IMR-90 (cell line): ENCODE measurements at regions not wholly inside any gene's neighbourhood (a gene's known extent, or its start where the extent isn't known, plus 50 kb on each side); places are given as distances from the start of the nearest gene placed in this dataset.

Source experiments
- ATAC-seq: fragments of 200-7000 bp; cut with Tn5 transposase; 2 replicates; pipeline ENCODE4 v1.9.1; 2020; ENCODE audit warnings: low read depth, mild to moderate bottlenecking, moderate library complexity
- BruUV-seq: library from RNA; stranded (reverse); fragments of 400-500 nt; replicated peaks from 2 replicates; lab custom pipeline; 2021; lab: Mats Ljungman, UMichigan
- CTCF ChIA-PET: fragments of 300-600 bp; formaldehyde crosslinking; extraction: SDS; loops from one replicate; lab custom pipeline; 2021; ENCODE audit warnings: antibody characterized with exemption; lab: Yijun Ruan, JAX
- POLR2A ChIA-PET: fragments of 300-600 bp; sonication (Branson Sonifier 250); formaldehyde crosslinking; loops from one replicate; lab custom pipeline; 2022; ENCODE audit warnings: antibody characterized with exemption; ENCODE audit not compliant: unreplicated experiment; lab: Charles Lee
- DNase-seq: peaks from one replicate; pipeline ENCODE4 v3.0.0; 2013
- H2AFZ ChIP-seq: replicated peaks from 2 replicates; pipeline ENCODE3; 2013; ENCODE audit warnings: low read length, mild to moderate bottlenecking; ENCODE audit not compliant: poor library complexity
- H2AK5ac ChIP-seq: 2 replicates; pipeline ENCODE4 v1.6.1; 2013; ENCODE audit warnings: low read depth, low read length, inconsistent platforms
- H2AK9ac ChIP-seq: replicated peaks from 2 replicates; pipeline ENCODE3; 2013; ENCODE audit warnings: mild to moderate bottlenecking, low read depth, low read length, moderate library complexity; ENCODE audit not compliant: poor library complexity
- H2BK120ac ChIP-seq: 2 replicates; pipeline ENCODE4 v1.6.1; 2013; ENCODE audit warnings: low read depth, low read length, inconsistent platforms
- H2BK15ac ChIP-seq: 3 replicates; pipeline ENCODE4 v1.6.1; 2013; ENCODE audit warnings: low read depth, low read length, inconsistent platforms
- H2BK20ac ChIP-seq: 2 replicates; pipeline ENCODE4 v1.6.1; 2013; ENCODE audit warnings: low read depth, mild to moderate bottlenecking, inconsistent platforms, low read length, moderate library complexity
- H2BK5ac ChIP-seq: 2 replicates; pipeline ENCODE4 v1.6.1; 2013; ENCODE audit warnings: mild to moderate bottlenecking, low read depth, low read length, inconsistent platforms; ENCODE audit not compliant: poor library complexity, severe bottlenecking
- H3K14ac ChIP-seq: replicated peaks from 2 replicates; pipeline ENCODE4 v1.6.1; 2013; ENCODE audit warnings: low read depth, low read length, inconsistent platforms
- H3K18ac ChIP-seq: 2 replicates; pipeline ENCODE4 v1.6.1; 2013; ENCODE audit warnings: low read depth, low read length, control low read depth
- H3K23ac ChIP-seq: 2 replicates; pipeline ENCODE4 v1.6.1; 2013; ENCODE audit warnings: low read depth, low read length, inconsistent platforms
- H3K27ac ChIP-seq: 2 replicates; pipeline ENCODE4 v1.5.1; 2013; ENCODE audit warnings: mild to moderate bottlenecking, control low read depth, low read length; ENCODE audit not compliant: insufficient read depth
- H3K27me3 ChIP-seq: 2 replicates; pipeline ENCODE4 v1.6.1; 2013; ENCODE audit warnings: low read length; ENCODE audit not compliant: control insufficient read depth, insufficient read depth
- H3K36me3 ChIP-seq: 2 replicates; pipeline ENCODE4 v1.6.1; 2013; ENCODE audit warnings: low read length, mixed read lengths; ENCODE audit not compliant: control insufficient read depth, insufficient read depth
- H3K4ac ChIP-seq: 2 replicates; pipeline ENCODE4 v1.6.1; 2013; ENCODE audit warnings: low read depth, low read length, inconsistent platforms
- H3K4me1 ChIP-seq: 2 replicates; pipeline ENCODE4 v1.6.1; 2013; ENCODE audit warnings: low read length, mixed read lengths; ENCODE audit not compliant: control insufficient read depth, insufficient read depth
- H3K4me2 ChIP-seq: 2 replicates; pipeline ENCODE4 v1.6.1; 2013; ENCODE audit warnings: low read depth, mild to moderate bottlenecking, control low read depth, low read length, moderate library complexity
- H3K4me3 ChIP-seq: 2 replicates; pipeline ENCODE4 v1.5.1; 2013; ENCODE audit warnings: low read depth, mild to moderate bottlenecking, control low read depth, low read length, moderate library complexity; ENCODE audit not compliant: insufficient read depth
- H3K56ac ChIP-seq: 2 replicates; pipeline ENCODE4 v1.6.1; 2013; ENCODE audit warnings: low read length, inconsistent platforms; ENCODE audit not compliant: insufficient read depth; ENCODE audit errors: extremely low read depth
- H3K79me1 ChIP-seq, 2 experiments: 2 replicates each; pipeline ENCODE4 v1.6.1; 2013; ENCODE audit warnings: low read length in 2 of 2, inconsistent platforms in 1 of 2, low read depth in 1 of 2
- H3K9ac ChIP-seq: 2 replicates; pipeline ENCODE4 v1.6.1; 2013; ENCODE audit warnings: low read depth, low read length, control low read depth
- H3K9me1 ChIP-seq: 2 replicates; pipeline ENCODE4 v1.6.1; 2013; ENCODE audit warnings: low read length, inconsistent platforms; ENCODE audit not compliant: insufficient read depth
- H3K9me3 ChIP-seq: 2 replicates; pipeline ENCODE4 v1.6.1; 2013; ENCODE audit warnings: low read length; ENCODE audit not compliant: control insufficient read depth, insufficient read depth
- H4K20me1 ChIP-seq: 2 replicates; pipeline ENCODE4 v1.6.1; 2013; ENCODE audit warnings: low read length, inconsistent platforms; ENCODE audit not compliant: insufficient read depth
- H4K5ac ChIP-seq: 2 replicates; pipeline ENCODE4 v1.6.1; 2013; ENCODE audit warnings: mild to moderate bottlenecking, low read depth, low read length, control low read depth
- H4K8ac ChIP-seq, 2 experiments: 2 replicates each; pipeline ENCODE4 v1.6.1; 2013; ENCODE audit warnings: low read depth in 2 of 2, low read length in 2 of 2, control low read depth in 1 of 2, inconsistent platforms in 1 of 2
- H4K91ac ChIP-seq: 2 replicates; pipeline ENCODE4 v1.6.1; 2013; ENCODE audit warnings: low read depth, low read length, inconsistent platforms; ENCODE audit not compliant: insufficient read depth
- BHLHE40 ChIP-seq: fragments of 150-350 bp; IDR thresholded peaks from 2 replicates; pipeline ENCODE4 v1.6.1; 2016; ENCODE audit warnings: mild to moderate bottlenecking, low read depth, low read length
- CEBPB ChIP-seq: IDR thresholded peaks from 2 replicates; pipeline ENCODE4 v1.6.1; 2012; ENCODE audit warnings: low read depth, low read length, improper control_type of control experiment
- CHD1 ChIP-seq: IDR thresholded peaks from 2 replicates; pipeline ENCODE4 v1.6.1; 2012; ENCODE audit warnings: low read depth, low read length, improper control_type of control experiment
- FOS ChIP-seq: fragments of 150-350 bp; IDR thresholded peaks from 2 replicates; pipeline ENCODE4 v1.6.1; 2016; ENCODE audit warnings: low read depth, low read length
- MAFK ChIP-seq: IDR thresholded peaks from 2 replicates; pipeline ENCODE4 v1.6.1; 2012; ENCODE audit warnings: low read depth, low read length, improper control_type of control experiment
- MAZ ChIP-seq: IDR thresholded peaks from 2 replicates; pipeline ENCODE4 v1.6.1; 2012; ENCODE audit warnings: low read depth, mild to moderate bottlenecking, low read length, improper control_type of control experiment, moderate library complexity, borderline replicate concordance
- NFE2L2 ChIP-seq: fragments of 150-350 bp; IDR thresholded peaks from 2 replicates; pipeline ENCODE4 v1.6.1; 2016; ENCODE audit warnings: low read depth, mild to moderate bottlenecking, low read length
- POLR2A ChIP-seq: IDR thresholded peaks from 2 replicates; pipeline ENCODE4 v1.6.1; 2012; ENCODE audit warnings: mild to moderate bottlenecking, low read depth, low read length
- RAD21 ChIP-seq: IDR thresholded peaks from 2 replicates; pipeline ENCODE4 v1.6.1; 2012; ENCODE audit warnings: low read length, improper control_type of control experiment
- RCOR1 ChIP-seq: IDR thresholded peaks from 2 replicates; pipeline ENCODE4 v1.6.1; 2012; ENCODE audit warnings: mild to moderate bottlenecking, low read length, improper control_type of control experiment; ENCODE audit not compliant: insufficient replicate concordance
- RFX5 ChIP-seq: IDR thresholded peaks from 2 replicates; pipeline ENCODE4 v1.8.0; 2012; ENCODE audit warnings: low read depth, mild to moderate bottlenecking, low read length, moderate library complexity
- SMC3 ChIP-seq: fragments of 150-350 bp; IDR thresholded peaks from 2 replicates; pipeline ENCODE4 v1.6.1; 2016; ENCODE audit warnings: low read depth, mild to moderate bottlenecking, antibody characterized with exemption, low read length, moderate library complexity
- USF2 ChIP-seq: fragments of 150-350 bp; IDR thresholded peaks from 2 replicates; pipeline ENCODE4 v1.6.1; 2017; ENCODE audit warnings: mild to moderate bottlenecking, antibody characterized with exemption, low read length, low read depth
- dilution Hi-C: fragments of 300-500 bp; cut with HindIII; formaldehyde crosslinking; loops from one replicate; pipeline ENCODE4 v1.14.3; 2018; ENCODE audit warnings: low sequenced_read_pairs; ENCODE audit not compliant: unreplicated experiment
- in situ Hi-C: fragments of 300-500 bp; cut with MboI; formaldehyde crosslinking; loops from 3 replicates; pipeline ENCODE4 v1.14.3; 2019; ENCODE audit warnings: low sequenced_read_pairs, inconsistent platforms, mixed read lengths
- intact Hi-C: fragments of 100-400 bp; cut with micrococcal nuclease; formaldehyde crosslinking; loops from 2 replicates; pipeline ENCODE4 v1.10.0; 2022
- TF ChIP-seq, protein P1 (sequence below): fragments of 150-350 bp; IDR thresholded peaks from 2 replicates; pipeline ENCODE4 v1.6.1; 2016; ENCODE audit warnings: low read depth, mild to moderate bottlenecking, low read length, moderate library complexity, borderline replicate concordance
- TF ChIP-seq, protein P2 (sequence below): conservative IDR thresholded peaks from 2 replicates; pipeline ENCODE4 v1.5.1; 2012; ENCODE audit warnings: mild to moderate bottlenecking, low read depth, low read length, improper control_type of control experiment

DNA sequence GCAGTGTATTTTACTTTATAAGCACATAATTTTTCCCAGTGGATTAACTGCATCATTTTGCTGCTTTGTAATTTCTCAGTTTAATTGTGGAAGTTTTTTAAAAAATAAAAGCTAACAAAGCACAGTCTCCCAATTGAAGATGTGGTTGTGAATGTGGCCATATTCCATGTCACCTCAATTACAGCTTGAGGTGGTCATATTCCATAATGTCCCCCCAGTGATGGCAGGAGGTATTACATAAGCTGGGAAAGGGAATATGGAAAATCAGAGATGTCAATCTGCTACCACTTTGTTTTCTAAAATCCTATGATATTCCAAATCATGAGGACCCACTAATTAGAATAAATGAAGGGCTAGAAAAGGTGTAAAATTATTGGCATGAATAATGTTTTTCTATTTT, 1672.0 kb upstream of the CDH9 start:
- Histone ChIP-seq H4K20me1 (no peaks in the 10 kb centered on the region), H2AK9ac (no peak overlapping the region), H4K8ac (no peak overlapping the region), H2AK5ac (no peak overlapping the region), H3K23ac (no peak overlapping the region), H2BK15ac (no peak overlapping the region), H3K4me1 (no peaks in the 10 kb centered on the region), H4K91ac (no peak overlapping the region), H2BK120ac (no peak overlapping the region), H2AFZ (no peak overlapping the region), H3K56ac (no peak overlapping the region), H3K36me3 (no peaks in the 10 kb centered on the region), H4K5ac (no peak overlapping the region), H2BK20ac (no peak overlapping the region), H3K27me3 (no peaks in the 10 kb centered on the region), H2BK5ac (no peak overlapping the region), H3K4me2 (no peak overlapping the region), H3K18ac (no peak overlapping the region), H3K14ac (no peak overlapping the region), H3K4me3 (no peak overlapping the region), H3K79me1 (no peaks in the 10 kb centered on the region), H3K9me1 (no peaks in the 10 kb centered on the region), H3K4ac (no peak overlapping the region), H3K9ac (no peak overlapping the region), H3K9me3 (no peaks in the 10 kb centered on the region; the same call in 1 of the 2 replicates), H3K27ac (no peak overlapping the region)
- DNase-seq (no peak), ATAC-seq (no peak)
- in situ Hi-C loops: no loop called here
- CTCF ChIA-PET: no interaction called here
- TF ChIP-seq RFX5: no peak
- no peak for TF ChIP-seq FOS
- TF ChIP-seq BHLHE40: no peak
- TF ChIP-seq, protein P1, sequence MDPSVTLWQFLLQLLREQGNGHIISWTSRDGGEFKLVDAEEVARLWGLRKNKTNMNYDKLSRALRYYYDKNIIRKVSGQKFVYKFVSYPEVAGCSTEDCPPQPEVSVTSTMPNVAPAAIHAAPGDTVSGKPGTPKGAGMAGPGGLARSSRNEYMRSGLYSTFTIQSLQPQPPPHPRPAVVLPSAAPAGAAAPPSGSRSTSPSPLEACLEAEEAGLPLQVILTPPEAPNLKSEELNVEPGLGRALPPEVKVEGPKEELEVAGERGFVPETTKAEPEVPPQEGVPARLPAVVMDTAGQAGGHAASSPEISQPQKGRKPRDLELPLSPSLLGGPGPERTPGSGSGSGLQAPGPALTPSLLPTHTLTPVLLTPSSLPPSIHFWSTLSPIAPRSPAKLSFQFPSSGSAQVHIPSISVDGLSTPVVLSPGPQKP: no peak
- TF ChIP-seq NFE2L2: no peak
- no peak for TF ChIP-seq MAZ
- no peak for TF ChIP-seq RCOR1
- no peak for TF ChIP-seq POLR2A
- TF ChIP-seq MAFK: no peak
- TF ChIP-seq, protein P2, sequence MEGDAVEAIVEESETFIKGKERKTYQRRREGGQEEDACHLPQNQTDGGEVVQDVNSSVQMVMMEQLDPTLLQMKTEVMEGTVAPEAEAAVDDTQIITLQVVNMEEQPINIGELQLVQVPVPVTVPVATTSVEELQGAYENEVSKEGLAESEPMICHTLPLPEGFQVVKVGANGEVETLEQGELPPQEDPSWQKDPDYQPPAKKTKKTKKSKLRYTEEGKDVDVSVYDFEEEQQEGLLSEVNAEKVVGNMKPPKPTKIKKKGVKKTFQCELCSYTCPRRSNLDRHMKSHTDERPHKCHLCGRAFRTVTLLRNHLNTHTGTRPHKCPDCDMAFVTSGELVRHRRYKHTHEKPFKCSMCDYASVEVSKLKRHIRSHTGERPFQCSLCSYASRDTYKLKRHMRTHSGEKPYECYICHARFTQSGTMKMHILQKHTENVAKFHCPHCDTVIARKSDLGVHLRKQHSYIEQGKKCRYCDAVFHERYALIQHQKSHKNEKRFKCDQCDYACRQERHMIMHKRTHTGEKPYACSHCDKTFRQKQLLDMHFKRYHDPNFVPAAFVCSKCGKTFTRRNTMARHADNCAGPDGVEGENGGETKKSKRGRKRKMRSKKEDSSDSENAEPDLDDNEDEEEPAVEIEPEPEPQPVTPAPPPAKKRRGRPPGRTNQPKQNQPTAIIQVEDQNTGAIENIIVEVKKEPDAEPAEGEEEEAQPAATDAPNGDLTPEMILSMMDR: no peak
- TF ChIP-seq USF2: no peak
- no peak for TF ChIP-seq SMC3
- TF ChIP-seq RAD21: no peak
- no peak for TF ChIP-seq CEBPB
- TF ChIP-seq CHD1: no peak
- POLR2A ChIA-PET: no interaction called here
- dilution Hi-C loops: no loop called here
- no TSS peak for BruUV-seq
- intact Hi-C loops: no loop called here
